KMS-11 (cell line): ENCODE measurements at regions not wholly inside any gene's neighbourhood (a gene's known extent, or its start where the extent isn't known, plus 50 kb on each side); places are given as distances from the start of the nearest gene placed in this dataset.

Source experiments
- H2AFZ ChIP-seq: fragments of 200-600 bp; sonication (generic); 2 replicates; pipeline ENCODE4 v1.6.1; 2016; ENCODE audit warnings: antibody characterized with exemption, mixed run types, low read depth
- H3K27ac ChIP-seq: fragments of 200-600 bp; sonication (generic); 2 replicates; pipeline ENCODE4 v1.6.1; 2016; ENCODE audit warnings: mild to moderate bottlenecking, mixed run types
- H3K27me3 ChIP-seq: fragments of 200-600 bp; sonication (generic); 2 replicates; pipeline ENCODE4 v1.6.1; 2017; ENCODE audit warnings: mild to moderate bottlenecking, low read depth, mixed run types, moderate library complexity; ENCODE audit not compliant: insufficient read depth
- H3K36me3 ChIP-seq: fragments of 200-600 bp; sonication (generic); 2 replicates; pipeline ENCODE4 v1.6.1; 2017; ENCODE audit warnings: mild to moderate bottlenecking, mixed run types; ENCODE audit not compliant: insufficient read depth
- H3K4me1 ChIP-seq: fragments of 200-600 bp; sonication (generic); 2 replicates; pipeline ENCODE4 v1.6.1; 2016; ENCODE audit warnings: mild to moderate bottlenecking, low read depth, mixed run types; ENCODE audit not compliant: poor library complexity, severe bottlenecking
- H3K4me2 ChIP-seq: fragments of 200-600 bp; sonication (generic); 2 replicates; pipeline ENCODE4 v1.7.0; 2016; ENCODE audit warnings: mild to moderate bottlenecking, mixed run types
- H3K4me3 ChIP-seq: fragments of 200-600 bp; sonication (generic); IDR thresholded peaks from 2 replicates; pipeline ENCODE4 v1.6.1; 2017; ENCODE audit warnings: low read depth, low read length, mixed read lengths; ENCODE audit not compliant: insufficient read depth
- H3K79me2 ChIP-seq: fragments of 200-600 bp; sonication (generic); 2 replicates; pipeline ENCODE4 v1.6.1; 2016; ENCODE audit warnings: low read depth, mixed run types; ENCODE audit not compliant: insufficient read depth
- H3K9ac ChIP-seq: fragments of 200-600 bp; sonication (generic); 2 replicates; pipeline ENCODE4 v1.6.1; 2016; ENCODE audit warnings: mild to moderate bottlenecking, mixed run types
- H4K20me1 ChIP-seq: fragments of 200-600 bp; sonication (generic); 2 replicates; pipeline ENCODE4 v1.6.1; 2016; ENCODE audit warnings: mild to moderate bottlenecking, mixed run types; ENCODE audit not compliant: insufficient read depth
- CTCF ChIP-seq: fragments of 200-600 bp; sonication (generic); conservative IDR thresholded peaks from 2 replicates; pipeline ENCODE4 v1.6.1; 2017; ENCODE audit warnings: low read depth, mild to moderate bottlenecking, antibody characterized with exemption, low read length, moderate library complexity, mixed read lengths

GRCh38 chr1:2939041-2939552 is 82.2 kb upstream of the ACTRT2 start:
- Histone ChIP-seq H2AFZ (no peak overlapping the region), H3K36me3 (no peaks in the 10 kb centered on the region), H3K4me1 (no peaks in the 10 kb centered on the region), H3K4me3 (no peak overlapping the region), H3K4me2 (no peak overlapping the region), H3K79me2 (no peaks in the 10 kb centered on the region), H3K27me3 (peaks cover 15% of the 10 kb centered on the region), H3K27ac (no peak overlapping the region), H3K9ac (no peak overlapping the region), H4K20me1 (no peaks in the 10 kb centered on the region)
- TF ChIP-seq CTCF: no peak

GRCh38 chr1:2940178-2940577 is 81.1 kb upstream of the ACTRT2 start:
- H3K4me2 ChIP-seq: no peak overlapping the region
- no peak overlapping the region for H3K27ac ChIP-seq
- TF ChIP-seq CTCF: no peak
- H4K20me1 ChIP-seq: no peaks in the 10 kb centered on the region
- no peak overlapping the region for H2AFZ ChIP-seq
- no peaks in the 10 kb centered on the region for H3K4me1 ChIP-seq
- H3K4me3 ChIP-seq: no peak overlapping the region
- no peaks in the 10 kb centered on the region for H3K36me3 ChIP-seq
- no peak overlapping the region for H3K9ac ChIP-seq
- peaks cover 6% of the 10 kb centered on the region; the same call in 1 of the 2 replicates for H3K27me3 ChIP-seq
- no peaks in the 10 kb centered on the region for H3K79me2 ChIP-seq

- Histone ChIP-seq H3K4me2 (no peak overlapping the region), H2AFZ (no peak overlapping the region), H3K27me3 (peaks cover 5% of the 10 kb centered on the region; the same call in 1 of the 2 replicates), H3K9ac (no peak overlapping the region), H3K4me3 (no peak overlapping the region), H3K4me1 (no peaks in the 10 kb centered on the region), H4K20me1 (no peaks in the 10 kb centered on the region), H3K27ac (no peak overlapping the region), H3K36me3 (no peaks in the 10 kb centered on the region), H3K79me2 (no peaks in the 10 kb centered on the region)
- no peak for TF ChIP-seq CTCF
Observed at GRCh38 chr1:2941040-2941439, 80.2 kb upstream of the ACTRT2 start.

GRCh38 chr1:2941907-2942306 is 79.4 kb upstream of the ACTRT2 start:
- Histone ChIP-seq H3K9ac (no peak overlapping the region), H3K4me3 (no peak overlapping the region), H3K4me1 (no peaks in the 10 kb centered on the region), H3K27me3 (peaks cover 2% of the 10 kb centered on the region; the same call in 1 of the 2 replicates), H3K36me3 (no peaks in the 10 kb centered on the region), H2AFZ (no peak overlapping the region), H3K79me2 (no peaks in the 10 kb centered on the region), H3K4me2 (no peak overlapping the region), H4K20me1 (no peaks in the 10 kb centered on the region), H3K27ac (no peak overlapping the region)
- no peak for TF ChIP-seq CTCF
